HCT116 (cell line): ENCODE measurements at regions not wholly inside any gene's neighbourhood (a gene's known extent, or its start where the extent isn't known, plus 50 kb on each side); places are given as distances from the start of the nearest gene placed in this dataset.

Experiments
- ATAC-seq: fragments of 200-7000 bp; cut with Tn5 transposase; 2 replicates; pipeline ENCODE4 v1.9.1; 2020; ENCODE audit warnings: mild to moderate bottlenecking, moderate library complexity
- BruUV-seq: library from RNA; stranded (reverse); fragments of 400-500 nt; replicated peaks from 2 replicates; lab custom pipeline; 2021; lab: Mats Ljungman, UMichigan
- CTCF ChIA-PET: fragments of 300-600 bp; sonication (Branson Sonifier 250); formaldehyde crosslinking; loops from one replicate; lab custom pipeline; 2021; ENCODE audit warnings: antibody characterized with exemption; lab: Charles Lee
- POLR2A ChIA-PET: fragments of 300-600, 350-600 bp; sonication (Branson Sonifier 250); formaldehyde crosslinking; loops from one replicate; lab custom pipeline; 2021; ENCODE audit warnings: antibody characterized with exemption; lab: Charles Lee
- RAD21 ChIA-PET, 2 experiments: fragments of 300-600 bp; sonication (Branson Sonifier 250); formaldehyde crosslinking; loops; one replicate each; lab custom pipeline; 2023; ENCODE audit warnings: low total read pairs in 2 of 2; ENCODE audit not compliant: uncharacterized antibody in 2 of 2, unreplicated experiment in 2 of 2, low non-redundant PET in 1 of 2; lab: Charles Lee
- DNase-seq: peaks from one replicate; pipeline ENCODE4 v3.0.0-alpha.2; 2010; ENCODE audit warnings: low read depth, low spot score
- H2AFZ ChIP-seq: fragments of 200-600 bp; shearing (Covaris generic), sonication (generic); 2 replicates; pipeline ENCODE4 v1.6.1; 2017; ENCODE audit warnings: low read depth, mixed run types, mixed read lengths, antibody characterized with exemption, low read length; ENCODE audit not compliant: poor library complexity, severe bottlenecking
- H3K27ac ChIP-seq: 2 replicates; pipeline ENCODE4 v1.5.1; 2012; ENCODE audit warnings: low read depth, low read length
- H3K27me3 ChIP-seq: fragments of 200-600 bp; sonication (generic); 2 replicates; pipeline ENCODE4 v1.6.1; 2016; ENCODE audit warnings: mixed run types, low read length, mixed read lengths; ENCODE audit not compliant: insufficient read depth
- H3K36me3 ChIP-seq, 2 experiments: fragments of 200-500 bp in 1 of 2; fragments of 200-600 bp in 1 of 2; sonication (Bioruptor generic) in 1 of 2; sonication (generic) in 1 of 2; 2 replicates each; pipeline versions ENCODE4 v1.5.1 to v1.6.1; 2014 to 2016; ENCODE audit warnings: low read length in 2 of 2, inconsistent platforms in 1 of 2, mixed read lengths in 1 of 2, mixed run types in 1 of 2; ENCODE audit not compliant: insufficient read depth in 2 of 2, control insufficient read depth in 1 of 2
- H3K4me1 ChIP-seq, 2 experiments: fragments of 200-600 bp in 1 of 2; sonication (generic) in 1 of 2; 2 replicates each; pipeline versions ENCODE4 v1.5.1 to v1.6.1; 2012 to 2017; ENCODE audit warnings: low read length in 2 of 2, inconsistent platforms in 1 of 2, mild to moderate bottlenecking in 1 of 2, mixed read lengths in 1 of 2, mixed run types in 1 of 2, moderate library complexity in 1 of 2; ENCODE audit not compliant: insufficient read depth in 2 of 2, control insufficient read depth in 1 of 2
- H3K4me2 ChIP-seq: fragments of 200-600 bp; sonication (generic); 2 replicates; pipeline ENCODE4 v1.6.1; 2017; ENCODE audit warnings: mixed run types, low read length, mixed read lengths
- H3K4me3 ChIP-seq, 2 experiments: fragments of 200-600 bp in 1 of 2; sonication (generic) in 1 of 2; replicated peaks in 1 of 2; 2 replicates each; pipeline ENCODE4 v1.5.1; 2011 to 2016; ENCODE audit warnings: low read length in 2 of 2, control low read depth in 1 of 2, low read depth in 1 of 2, mild to moderate bottlenecking in 1 of 2, mixed read lengths in 1 of 2, mixed run types in 1 of 2
- H3K79me2 ChIP-seq: fragments of 200-600 bp; sonication (generic); 2 replicates; pipeline ENCODE4 v1.6.1; 2017; ENCODE audit warnings: mild to moderate bottlenecking, mixed run types, low read length, moderate library complexity, mixed read lengths; ENCODE audit not compliant: insufficient read depth
- H3K9ac ChIP-seq: fragments of 200-600 bp; sonication (generic); 2 replicates; pipeline ENCODE4 v1.6.1; 2016; ENCODE audit warnings: low read length, mixed read lengths
- H3K9me2 ChIP-seq: fragments of 200-600 bp; sonication (generic), shearing (Covaris generic); 2 replicates; pipeline ENCODE4 v1.6.1; 2017; ENCODE audit warnings: mixed run types, mild to moderate bottlenecking, moderate library complexity; ENCODE audit not compliant: insufficient read depth
- H3K9me3 ChIP-seq, 2 experiments: fragments of 200-500 bp in 1 of 2; fragments of 200-600 bp in 1 of 2; sonication (Bioruptor generic) in 1 of 2; sonication (generic) in 1 of 2; 2 replicates each; pipeline ENCODE4 v1.6.1; 2014 to 2017; ENCODE audit warnings: low read length in 2 of 2, mixed read lengths in 2 of 2, inconsistent platforms in 1 of 2, low read depth in 1 of 2, mild to moderate bottlenecking in 1 of 2, mixed run types in 1 of 2, moderate library complexity in 1 of 2; ENCODE audit not compliant: control insufficient read depth in 1 of 2, insufficient read depth in 1 of 2
- H4K20me1 ChIP-seq: fragments of 200-600 bp; sonication (generic), shearing (Covaris generic); 2 replicates; pipeline ENCODE4 v1.6.1; 2017; ENCODE audit warnings: mixed run types, mild to moderate bottlenecking, moderate library complexity; ENCODE audit not compliant: insufficient read depth
- CBX3 ChIP-seq: IDR thresholded peaks from 2 replicates; pipeline ENCODE4 v1.6.1; 2012; ENCODE audit warnings: low read depth
- CEBPB ChIP-seq: IDR thresholded peaks from 2 replicates; pipeline ENCODE4 v1.6.1; 2012; ENCODE audit warnings: low read depth
- ELF1 ChIP-seq: IDR thresholded peaks from 2 replicates; pipeline ENCODE4 v1.6.1; 2012; ENCODE audit warnings: low read depth, borderline replicate concordance
- EZH2phosphoT487 ChIP-seq: fragments of 200-600 bp; IDR thresholded peaks from 2 replicates; pipeline ENCODE4 v1.6.1; 2018; ENCODE audit warnings: antibody characterized with exemption, borderline replicate concordance
- FOSL1 ChIP-seq: IDR thresholded peaks from 2 replicates; pipeline ENCODE4 v1.6.1; 2012; ENCODE audit warnings: low read depth
- JUND ChIP-seq: IDR thresholded peaks from 2 replicates; pipeline ENCODE4 v1.6.1; 2012
- MAX ChIP-seq: IDR thresholded peaks from 2 replicates; pipeline ENCODE4 v1.6.1; 2012
- POLR2A ChIP-seq: IDR thresholded peaks from 2 replicates; pipeline ENCODE4 v1.7.0; 2011; ENCODE audit warnings: borderline replicate concordance; ENCODE audit not compliant: insufficient read depth, insufficient read length; ENCODE audit errors: extremely low read depth
- RAD21 ChIP-seq: IDR thresholded peaks from 2 replicates; pipeline ENCODE4 v1.6.1; 2012; ENCODE audit warnings: low read depth, mild to moderate bottlenecking
- SIN3A ChIP-seq: IDR thresholded peaks from 2 replicates; pipeline ENCODE4 v1.6.1; 2012; ENCODE audit warnings: low read depth
- SRF ChIP-seq: IDR thresholded peaks from 2 replicates; pipeline ENCODE4 v1.6.1; 2012; ENCODE audit warnings: low read depth
- ZFX ChIP-seq: fragments of 450-650 bp; IDR thresholded peaks from 2 replicates; pipeline ENCODE4 v1.6.1; 2017
- ZNF274 ChIP-seq: fragments of 200-500 bp; sonication (Bioruptor generic); IDR thresholded peaks from 2 replicates; pipeline ENCODE4 v1.6.1; 2014; ENCODE audit warnings: mild to moderate bottlenecking, low read depth, low read length, inconsistent platforms
- intact Hi-C: fragments of 100-400 bp; cut with micrococcal nuclease; formaldehyde crosslinking; loops from 2 replicates; pipeline ENCODE4 v1.10.0; 2022
- TF ChIP-seq, protein P1 (sequence below): IDR thresholded peaks from 2 replicates; pipeline ENCODE4 v1.6.1; 2011; ENCODE audit warnings: mild to moderate bottlenecking, low read length, moderate library complexity; ENCODE audit not compliant: insufficient replicate concordance; ENCODE audit errors: extremely low read depth

DNA sequence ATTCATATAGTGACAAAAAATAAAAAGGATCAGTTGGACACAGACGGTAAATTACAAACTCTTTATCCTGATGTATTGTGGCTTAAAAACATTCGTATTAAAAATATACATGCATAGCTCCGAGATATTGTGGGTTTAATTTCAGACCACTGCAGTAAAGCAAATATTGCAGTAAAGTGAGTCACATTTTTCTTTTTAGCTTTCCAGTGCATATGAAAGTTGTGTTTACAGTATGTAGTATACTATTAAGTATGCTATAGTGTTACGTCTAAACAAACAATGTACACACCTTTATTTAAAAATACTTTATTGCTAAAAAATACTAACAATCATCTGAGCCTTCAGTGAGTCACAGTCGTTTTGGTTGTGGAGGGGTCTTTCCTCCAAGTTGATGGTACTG is 551.8 kb downstream of the CETN3 start:
- no peaks in the 10 kb centered on the region for H3K27me3 ChIP-seq
- H3K4me3 ChIP-seq = no peak overlapping the region
- H3K9ac ChIP-seq = no peak overlapping the region
- no peaks in the 10 kb centered on the region for H4K20me1 ChIP-seq
- H2AFZ ChIP-seq = no peak overlapping the region
- ChIA-PET CTCF (no interaction called here), RAD21 (no interaction called here), POLR2A (no interaction called here)
- no peaks in the 10 kb centered on the region for H3K36me3 ChIP-seq
- no peak for ATAC-seq
- no TSS peak for BruUV-seq
- no peak overlapping the region for H3K27ac ChIP-seq
- no peak overlapping the region for H3K4me2 ChIP-seq
- TF ChIP-seq POLR2A (no peak), RAD21 (no peak), FOSL1 (no peak), EZH2phosphoT487 (no peak), JUND (no peak), MAX (no peak), ZFX (no peak), SIN3A (no peak), SRF (no peak), ELF1 (no peak), CBX3 (no peak), CEBPB (no peak), ZNF274 (no peak)
- TF ChIP-seq, protein P1, sequence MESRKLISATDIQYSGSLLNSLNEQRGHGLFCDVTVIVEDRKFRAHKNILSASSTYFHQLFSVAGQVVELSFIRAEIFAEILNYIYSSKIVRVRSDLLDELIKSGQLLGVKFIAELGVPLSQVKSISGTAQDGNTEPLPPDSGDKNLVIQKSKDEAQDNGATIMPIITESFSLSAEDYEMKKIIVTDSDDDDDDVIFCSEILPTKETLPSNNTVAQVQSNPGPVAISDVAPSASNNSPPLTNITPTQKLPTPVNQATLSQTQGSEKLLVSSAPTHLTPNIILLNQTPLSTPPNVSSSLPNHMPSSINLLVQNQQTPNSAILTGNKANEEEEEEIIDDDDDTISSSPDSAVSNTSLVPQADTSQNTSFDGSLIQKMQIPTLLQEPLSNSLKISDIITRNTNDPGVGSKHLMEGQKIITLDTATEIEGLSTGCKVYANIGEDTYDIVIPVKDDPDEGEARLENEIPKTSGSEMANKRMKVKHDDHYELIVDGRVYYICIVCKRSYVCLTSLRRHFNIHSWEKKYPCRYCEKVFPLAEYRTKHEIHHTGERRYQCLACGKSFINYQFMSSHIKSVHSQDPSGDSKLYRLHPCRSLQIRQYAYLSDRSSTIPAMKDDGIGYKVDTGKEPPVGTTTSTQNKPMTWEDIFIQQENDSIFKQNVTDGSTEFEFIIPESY = no peak
- TF ChIP-seq, all 23 proteins: peak for 0
- H3K79me2 ChIP-seq = no peaks in the 10 kb centered on the region
- H3K9me2 ChIP-seq = no peaks in the 10 kb centered on the region
- intact Hi-C loops = no loop called here
- no peak for DNase-seq
- no peaks in the 10 kb centered on the region for H3K9me3 ChIP-seq
- no peaks in the 10 kb centered on the region for H3K4me1 ChIP-seq
